AG09309 (cell line): ENCODE measurements at regions not wholly inside any gene's neighbourhood (a gene's known extent, or its start where the extent isn't known, plus 50 kb on each side); places are given as distances from the start of the nearest gene placed in this dataset.
"Not testable (repeated sequence)": the region's sequence is repeated elsewhere in the genome, so short reads cannot be mapped to it uniquely, and the experiment has no call there.

Experiments used
- DNase-seq: peaks from one replicate; pipeline ENCODE4 v3.0.0-alpha.2; 2010; ENCODE audit warnings: low read depth
- H3K4me3 ChIP-seq: 2 replicates; pipeline ENCODE4 v1.5.1; 2011; ENCODE audit warnings: mild to moderate bottlenecking, low read depth, low read length, moderate library complexity; ENCODE audit not compliant: control insufficient read depth
- TF ChIP-seq, protein P1 (sequence below): IDR thresholded peaks from 2 replicates; pipeline ENCODE4 v1.5.1; 2011; ENCODE audit warnings: mild to moderate bottlenecking, low read depth, low read length, inconsistent platforms; ENCODE audit not compliant: insufficient read depth, control insufficient read depth; ENCODE audit errors: missing control alignments

DNA sequence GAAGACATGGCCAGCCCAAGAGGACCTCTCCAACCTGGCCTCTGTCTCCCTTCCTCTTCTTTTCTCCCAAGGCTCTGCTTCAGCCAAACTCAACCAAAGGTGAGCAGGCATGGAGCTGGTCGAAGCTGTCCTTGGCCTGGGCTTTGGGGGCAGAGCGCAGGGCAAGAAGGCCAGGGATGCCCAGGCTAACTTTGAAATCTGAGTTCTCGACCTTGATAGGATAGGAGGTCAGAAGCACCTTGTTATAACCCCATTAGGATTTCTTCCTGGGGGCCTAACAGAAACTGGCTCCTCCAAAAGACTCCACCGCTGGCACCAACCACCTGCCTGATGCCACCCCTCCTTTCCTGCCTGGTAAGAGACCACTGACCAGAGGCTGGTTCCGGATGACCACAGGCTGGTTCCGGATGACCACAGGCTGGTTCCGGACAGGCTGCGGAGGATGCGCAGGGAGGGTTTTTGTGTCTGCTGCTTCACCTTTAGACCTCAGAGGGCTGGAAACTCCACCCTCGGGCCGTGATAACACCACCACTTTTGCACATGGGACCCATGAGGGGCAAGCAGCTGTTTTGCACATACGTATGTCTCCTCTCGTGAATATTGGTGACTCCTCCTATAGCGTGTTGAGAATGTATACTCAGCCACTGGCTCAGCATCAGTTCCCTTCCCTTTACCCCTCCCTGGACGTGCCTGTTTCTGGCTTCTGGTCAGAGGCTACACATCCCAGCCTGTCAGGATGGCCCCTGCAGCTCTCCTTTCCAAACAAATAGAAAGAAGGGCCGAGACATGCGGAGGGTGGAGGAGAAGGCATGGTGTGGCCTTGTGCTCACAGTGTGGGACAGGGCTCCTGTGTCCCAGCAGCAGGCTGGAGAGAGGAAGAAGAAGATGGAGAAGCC, 140.1 kb downstream of the DNAJB6 start:
- TF ChIP-seq, protein P1, sequence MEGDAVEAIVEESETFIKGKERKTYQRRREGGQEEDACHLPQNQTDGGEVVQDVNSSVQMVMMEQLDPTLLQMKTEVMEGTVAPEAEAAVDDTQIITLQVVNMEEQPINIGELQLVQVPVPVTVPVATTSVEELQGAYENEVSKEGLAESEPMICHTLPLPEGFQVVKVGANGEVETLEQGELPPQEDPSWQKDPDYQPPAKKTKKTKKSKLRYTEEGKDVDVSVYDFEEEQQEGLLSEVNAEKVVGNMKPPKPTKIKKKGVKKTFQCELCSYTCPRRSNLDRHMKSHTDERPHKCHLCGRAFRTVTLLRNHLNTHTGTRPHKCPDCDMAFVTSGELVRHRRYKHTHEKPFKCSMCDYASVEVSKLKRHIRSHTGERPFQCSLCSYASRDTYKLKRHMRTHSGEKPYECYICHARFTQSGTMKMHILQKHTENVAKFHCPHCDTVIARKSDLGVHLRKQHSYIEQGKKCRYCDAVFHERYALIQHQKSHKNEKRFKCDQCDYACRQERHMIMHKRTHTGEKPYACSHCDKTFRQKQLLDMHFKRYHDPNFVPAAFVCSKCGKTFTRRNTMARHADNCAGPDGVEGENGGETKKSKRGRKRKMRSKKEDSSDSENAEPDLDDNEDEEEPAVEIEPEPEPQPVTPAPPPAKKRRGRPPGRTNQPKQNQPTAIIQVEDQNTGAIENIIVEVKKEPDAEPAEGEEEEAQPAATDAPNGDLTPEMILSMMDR, result no peak
- H3K4me3 ChIP-seq, result no peak overlapping the region
- DNase-seq, result no peak

DNA sequence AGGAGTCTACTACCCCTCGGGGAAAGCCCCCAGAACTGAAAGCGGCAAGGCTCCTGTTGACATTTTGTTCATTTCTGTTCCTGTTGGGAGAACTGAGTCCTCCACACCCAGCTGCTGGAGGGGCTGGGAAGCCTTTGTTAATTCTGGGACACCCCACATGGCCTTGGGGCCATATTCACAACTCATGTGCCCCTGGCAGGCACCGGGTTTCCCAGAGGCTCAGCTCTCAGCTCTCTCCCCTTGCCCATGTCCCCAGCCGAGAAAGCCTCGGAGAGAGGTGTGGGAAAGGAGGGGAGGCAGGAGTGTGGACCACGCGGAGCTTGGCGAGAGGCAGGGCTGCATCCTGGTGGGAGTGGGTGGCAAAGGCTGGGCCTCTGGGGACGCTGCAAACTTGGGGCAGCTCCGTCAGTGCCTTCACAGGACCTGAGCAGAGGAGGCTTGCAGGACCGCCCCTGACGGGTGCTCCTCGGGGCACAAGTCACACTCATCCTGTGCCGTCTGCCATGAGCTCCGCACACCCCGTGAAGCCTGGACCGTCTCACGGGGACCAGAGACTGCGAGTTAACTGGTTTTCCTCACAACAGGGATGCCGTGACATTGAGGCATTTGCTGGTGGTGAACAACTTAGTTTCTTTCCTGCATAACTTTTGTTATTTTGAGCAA, 140.9 kb downstream of the DNAJB6 start:
- TF ChIP-seq, protein P1, result no peak
- no peak for DNase-seq
- H3K4me3 ChIP-seq, result peak overlapping the region; percentile 36

DNA sequence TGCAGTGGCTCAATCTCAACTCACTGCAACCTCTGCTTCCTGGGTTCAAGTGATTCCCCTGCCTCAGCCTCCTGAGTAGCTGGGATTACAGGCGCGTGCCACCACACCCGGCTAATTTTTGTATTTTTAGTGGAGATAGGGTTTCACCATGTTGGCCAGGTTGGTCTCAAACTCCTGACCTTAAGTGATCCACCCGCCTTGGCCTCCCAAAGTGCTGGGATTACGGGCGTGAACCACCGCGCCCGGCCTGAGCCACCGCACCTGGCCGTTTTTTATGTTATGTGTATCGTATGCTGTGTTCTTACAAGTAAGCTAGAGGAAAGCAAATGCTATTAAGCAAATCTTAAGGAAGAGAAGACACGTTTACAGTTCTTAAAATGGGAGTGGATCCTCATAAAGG, 141.8 kb downstream of the DNAJB6 start:
- H3K4me3 ChIP-seq, DNase-seq: not testable (repeated sequence)

DNA sequence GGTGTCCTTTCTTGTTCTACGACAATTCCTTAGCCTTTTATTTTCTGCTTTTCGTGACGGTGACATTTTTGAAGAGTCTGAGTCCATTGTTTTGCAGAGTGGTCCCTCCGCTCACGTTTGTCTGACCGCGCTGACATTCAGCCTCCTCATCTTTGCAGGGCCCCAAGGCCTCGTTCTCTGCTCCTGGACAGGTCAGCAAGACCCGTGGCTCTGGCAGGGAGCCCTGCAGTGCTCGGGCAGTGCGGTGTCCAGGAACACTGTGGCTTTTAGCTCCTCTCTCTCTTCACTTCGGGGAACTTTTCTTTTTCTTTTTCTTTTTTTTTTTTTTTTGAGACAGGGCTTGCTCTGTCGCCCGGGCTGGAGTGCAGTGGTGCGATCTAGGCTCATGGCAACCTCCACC, 142.5 kb downstream of the DNAJB6 start:
- TF ChIP-seq, protein P1, result no peak
- no peak overlapping the region for H3K4me3 ChIP-seq
- no peak for DNase-seq

DNA sequence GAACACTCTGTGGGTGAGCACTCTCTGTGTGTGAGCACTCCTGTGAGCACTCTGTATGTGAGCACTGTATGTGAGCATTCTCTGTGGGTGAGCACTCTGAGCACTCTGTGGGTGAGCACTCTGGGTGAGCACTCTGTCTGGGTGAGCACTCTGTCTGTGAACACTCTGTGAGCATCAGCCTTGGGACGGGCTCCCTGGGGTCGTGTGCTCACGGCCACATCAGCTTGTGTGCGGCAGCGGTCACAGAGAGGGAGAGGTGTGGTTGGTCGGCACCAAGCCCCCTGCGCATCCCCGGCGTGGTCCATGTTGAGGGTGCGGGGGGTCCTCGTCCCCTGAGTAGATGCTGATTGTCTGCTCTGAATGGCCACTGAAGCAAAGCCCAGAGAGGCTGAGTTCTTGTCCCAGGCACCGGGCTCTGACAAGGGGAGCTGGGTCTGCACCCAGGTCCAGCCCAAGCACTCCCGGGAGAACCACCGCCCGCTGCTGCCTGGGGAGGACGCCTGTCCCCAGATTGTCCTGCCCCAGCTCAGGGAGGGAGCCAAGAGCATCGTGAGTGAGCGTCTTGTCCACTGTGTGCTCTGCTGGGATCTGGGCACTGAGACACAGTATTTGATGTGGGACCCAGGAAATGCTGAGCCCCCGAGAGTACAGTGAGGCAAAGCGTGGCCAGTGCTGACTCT, 143.7 kb downstream of the DNAJB6 start:
- TF ChIP-seq, protein P1, result no peak
- no peak overlapping the region for H3K4me3 ChIP-seq
- no peak for DNase-seq

DNA sequence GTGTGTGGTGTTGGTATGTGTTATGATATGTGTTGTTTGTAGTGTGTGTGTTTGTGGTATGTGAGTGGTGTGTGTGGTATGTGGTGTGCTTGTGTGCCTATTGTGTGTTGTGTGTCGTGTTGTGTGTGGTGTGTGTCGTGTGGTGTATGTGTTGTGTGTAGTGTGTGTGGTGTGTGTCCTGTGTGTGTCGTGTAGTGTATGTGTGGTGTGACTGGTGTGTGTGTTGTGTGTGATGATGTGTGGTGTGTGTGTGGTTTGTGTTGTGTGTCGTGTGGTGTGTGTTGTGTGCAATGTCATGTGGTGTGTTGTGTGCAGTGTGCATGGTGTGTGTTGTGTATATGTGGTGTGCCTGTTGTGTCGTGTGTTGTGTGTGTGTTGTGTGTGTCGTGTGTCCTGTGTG, 144.6 kb downstream of the DNAJB6 start:
- H3K4me3 ChIP-seq, result no peak overlapping the region
- TF ChIP-seq, protein P1, result no peak
- DNase-seq, result no peak

DNA sequence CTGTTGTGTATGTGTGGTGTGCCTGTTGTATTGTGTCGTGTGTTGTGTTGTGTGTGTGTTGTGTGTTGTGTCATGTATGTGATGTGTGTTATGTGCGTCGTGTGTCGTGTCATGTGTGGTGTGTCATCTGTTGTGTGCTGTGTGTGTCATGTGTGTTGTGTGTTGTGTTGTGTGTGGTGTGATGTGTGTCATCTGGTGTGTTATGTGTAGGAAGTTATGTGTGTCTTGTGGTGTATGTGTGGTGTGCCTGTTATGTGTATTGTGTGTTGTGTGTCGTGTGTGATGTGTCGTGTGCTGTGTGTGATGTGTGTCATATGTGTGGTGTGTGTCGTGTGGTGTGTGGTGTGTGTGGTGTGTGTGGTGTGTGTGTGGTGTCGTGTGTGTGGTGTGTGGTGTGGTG, 145.2 kb downstream of the DNAJB6 start:
- no peak overlapping the region for H3K4me3 ChIP-seq
- TF ChIP-seq, protein P1, result no peak
- no peak for DNase-seq
